ENCODE measurements at regions not wholly inside any gene's neighbourhood (a gene's known extent, or its start where the extent isn't known, plus 50 kb on each side); places are given as distances from the start of the nearest gene placed in this dataset.

DNA sequence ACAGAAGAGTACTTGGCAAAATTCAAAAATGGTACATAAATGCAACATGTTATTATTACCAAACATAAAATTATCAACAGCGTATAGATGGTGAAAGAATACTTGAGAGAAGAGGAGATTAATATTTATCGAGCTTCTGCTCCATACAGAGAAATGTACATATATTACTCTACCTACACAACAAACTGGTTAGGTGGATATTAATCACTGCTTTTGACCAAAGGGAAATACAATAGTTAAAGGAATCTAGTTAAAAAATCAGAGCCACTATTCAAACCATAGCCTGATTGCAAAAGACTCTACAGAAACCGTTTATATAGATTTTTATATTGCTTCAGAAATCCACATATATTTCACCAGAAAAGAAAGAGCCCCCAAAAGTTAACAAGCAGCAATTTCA lies 379.3 kb upstream of the PRMT6 start:
- no peaks in the 10 kb centered on the region for H3K79me1 ChIP-seq (replicated peaks; ENCODE audit: low read length, poor library complexity, severe bottlenecking)
- H3K4me2 ChIP-seq (ENCODE audit: low read length, poor library complexity, severe bottlenecking), result no peak overlapping the region
- no peak overlapping the region for H2BK12ac ChIP-seq (ENCODE audit: low read length in 2 of 2)
- no peak overlapping the region for H2AK5ac ChIP-seq (ENCODE audit: low read length, severe bottlenecking)
- no peak overlapping the region for H2AFZ ChIP-seq (ENCODE audit: low read depth, low read length)
- H4K8ac ChIP-seq (ENCODE audit: low read length), result no peak overlapping the region
- no peak overlapping the region for H2BK5ac ChIP-seq (ENCODE audit: low read depth, low read length, poor library complexity, severe bottlenecking)
- H3K27me3 ChIP-seq (ENCODE audit: control insufficient read depth in 1 of 2, insufficient read depth in 1 of 2, low read length in 2 of 2), result no peaks in the 10 kb centered on the region
- no peak overlapping the region for H3K18ac ChIP-seq (ENCODE audit: low read depth in 1 of 2, low read length in 2 of 2)
- no peaks in the 10 kb centered on the region for H3K4me1 ChIP-seq (ENCODE audit: control insufficient read depth, insufficient read depth, low read depth, low read length)
- no peak overlapping the region for H3K27ac ChIP-seq (ENCODE audit: low read length, poor library complexity, severe bottlenecking)
- no peak overlapping the region for H2BK15ac ChIP-seq (ENCODE audit: low read depth, poor library complexity, severe bottlenecking)
- no peak overlapping the region for H3K4me3 ChIP-seq (ENCODE audit: insufficient read depth in 1 of 2, low read depth in 1 of 2, low read length in 2 of 2)
- H3K9me3 ChIP-seq (ENCODE audit: control insufficient read depth, low read length), result no peaks in the 10 kb centered on the region
- no peak overlapping the region for H3K9ac ChIP-seq (ENCODE audit: low read length)
- H3K14ac ChIP-seq (ENCODE audit: low read length in 2 of 2), result no peak overlapping the region
- no peak overlapping the region for H2BK120ac ChIP-seq (ENCODE audit: low read depth, low read length)
- no peak overlapping the region for H3K4ac ChIP-seq (ENCODE audit: low read depth in 1 of 2, low read length in 2 of 2)
- H3K36me3 ChIP-seq (ENCODE audit: control insufficient read depth in 1 of 2, insufficient read depth in 2 of 2, low read depth in 1 of 2, low read length in 2 of 2), result no peaks in the 10 kb centered on the region
- H4K91ac ChIP-seq (ENCODE audit: low read length), result no peak overlapping the region
- 36% methylated on average over 1 of the region's 3 CpGs for WGBS
- no peak overlapping the region for H3K23ac ChIP-seq (ENCODE audit: low read length in 2 of 2)
- no peak for DNase-seq

DNA sequence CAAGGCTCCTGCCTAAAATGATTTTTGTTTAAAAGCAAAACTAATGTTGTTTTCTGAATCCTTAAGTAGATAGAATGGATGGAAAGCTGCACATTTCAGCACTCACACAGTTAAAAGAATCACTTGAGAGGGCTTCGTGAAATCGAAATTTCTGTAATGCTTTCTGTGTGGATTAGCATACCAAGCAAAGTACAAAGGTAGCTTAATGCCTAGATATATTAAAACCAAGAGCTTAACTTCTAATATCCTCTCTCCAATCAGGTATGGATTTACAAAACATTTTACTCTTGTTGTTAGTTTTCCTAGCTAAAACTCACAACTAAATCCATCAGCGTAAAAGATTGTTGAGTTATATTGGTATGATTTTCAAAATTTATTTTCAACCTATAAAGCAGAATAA lies 378.8 kb upstream of the PRMT6 start:
- H4K91ac ChIP-seq (ENCODE audit: low read length), result no peak overlapping the region
- H2AFZ ChIP-seq (ENCODE audit: low read depth, low read length), result no peak overlapping the region
- H3K14ac ChIP-seq (ENCODE audit: low read length in 2 of 2), result no peak overlapping the region
- no peak for DNase-seq
- H2BK12ac ChIP-seq (ENCODE audit: low read length in 2 of 2), result no peak overlapping the region
- WGBS, result no CpG with 5 or more reads among the region's 3 CpGs
- no peaks in the 10 kb centered on the region for H3K79me1 ChIP-seq (replicated peaks; ENCODE audit: low read length, poor library complexity, severe bottlenecking)
- H2BK5ac ChIP-seq (ENCODE audit: low read depth, low read length, poor library complexity, severe bottlenecking), result no peak overlapping the region
- no peaks in the 10 kb centered on the region for H3K36me3 ChIP-seq (ENCODE audit: control insufficient read depth in 1 of 2, insufficient read depth in 2 of 2, low read depth in 1 of 2, low read length in 2 of 2)
- no peak overlapping the region for H4K8ac ChIP-seq (ENCODE audit: low read length)
- H2BK15ac ChIP-seq (ENCODE audit: low read depth, poor library complexity, severe bottlenecking), result no peak overlapping the region
- no peak overlapping the region for H3K23ac ChIP-seq (ENCODE audit: low read length in 2 of 2)
- no peak overlapping the region for H3K4ac ChIP-seq (ENCODE audit: low read depth in 1 of 2, low read length in 2 of 2)
- no peaks in the 10 kb centered on the region for H3K27me3 ChIP-seq (ENCODE audit: control insufficient read depth in 1 of 2, insufficient read depth in 1 of 2, low read length in 2 of 2)
- no peak overlapping the region for H3K4me2 ChIP-seq (ENCODE audit: low read length, poor library complexity, severe bottlenecking)
- H3K9ac ChIP-seq (ENCODE audit: low read length), result no peak overlapping the region
- no peaks in the 10 kb centered on the region for H3K9me3 ChIP-seq (ENCODE audit: control insufficient read depth, low read length)
- H3K4me1 ChIP-seq (ENCODE audit: control insufficient read depth, insufficient read depth, low read depth, low read length), result no peaks in the 10 kb centered on the region
- H3K18ac ChIP-seq (ENCODE audit: low read depth in 1 of 2, low read length in 2 of 2), result no peak overlapping the region
- no peak overlapping the region for H3K27ac ChIP-seq (ENCODE audit: low read length, poor library complexity, severe bottlenecking)
- no peak overlapping the region for H2BK120ac ChIP-seq (ENCODE audit: low read depth, low read length)
- no peak overlapping the region for H2AK5ac ChIP-seq (ENCODE audit: low read length, severe bottlenecking)
- H3K4me3 ChIP-seq (ENCODE audit: insufficient read depth in 1 of 2, low read depth in 1 of 2, low read length in 2 of 2), result no peak overlapping the region

DNA sequence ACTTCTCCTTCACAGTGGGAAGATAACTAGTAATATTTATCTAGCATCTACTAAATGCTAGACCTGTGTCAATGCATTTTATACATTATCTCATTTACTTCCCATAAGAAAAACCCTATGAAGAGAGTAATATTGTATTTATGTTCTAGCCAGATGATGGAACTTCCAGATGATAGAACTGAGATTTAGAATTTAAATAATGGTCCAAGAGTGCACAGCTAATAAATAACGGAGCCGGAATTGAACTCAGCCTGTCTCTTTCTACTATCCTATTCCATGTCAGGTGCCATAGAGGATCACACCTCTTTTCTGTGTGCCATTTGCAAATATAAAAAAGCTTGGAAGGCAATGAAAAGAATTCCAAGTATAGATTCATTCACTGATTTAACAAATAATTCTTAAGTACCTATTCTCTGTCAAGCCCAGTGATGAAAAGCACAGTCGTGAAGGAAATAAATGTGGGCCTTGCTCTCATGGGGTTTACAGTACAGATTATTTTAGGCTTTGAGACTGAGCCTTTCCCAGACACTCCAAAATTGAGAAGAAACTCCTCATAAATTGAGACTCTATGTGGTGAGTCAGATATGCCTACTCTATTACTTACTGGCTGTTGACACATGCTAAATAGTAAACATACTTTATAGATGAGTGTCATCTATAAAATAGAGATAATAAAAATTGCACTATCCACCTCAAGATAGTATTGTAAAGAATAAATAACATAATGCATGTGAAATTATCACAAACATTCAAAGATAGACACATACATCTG lies 378.0 kb upstream of the PRMT6 start:
- no peaks in the 10 kb centered on the region for H3K9me3 ChIP-seq (ENCODE audit: control insufficient read depth, low read length)
- no peak overlapping the region for H2BK12ac ChIP-seq (ENCODE audit: low read length in 2 of 2)
- no peak overlapping the region for H2AK5ac ChIP-seq (ENCODE audit: low read length, severe bottlenecking)
- no peak for DNase-seq
- H4K91ac ChIP-seq (ENCODE audit: low read length), result no peak overlapping the region
- no peak overlapping the region for H2AFZ ChIP-seq (ENCODE audit: low read depth, low read length)
- H4K8ac ChIP-seq (ENCODE audit: low read length), result no peak overlapping the region
- no peaks in the 10 kb centered on the region for H3K36me3 ChIP-seq (ENCODE audit: control insufficient read depth in 1 of 2, insufficient read depth in 2 of 2, low read depth in 1 of 2, low read length in 2 of 2)
- H3K4me3 ChIP-seq (ENCODE audit: insufficient read depth in 1 of 2, low read depth in 1 of 2, low read length in 2 of 2), result no peak overlapping the region
- no peaks in the 10 kb centered on the region for H3K27me3 ChIP-seq (ENCODE audit: control insufficient read depth in 1 of 2, insufficient read depth in 1 of 2, low read length in 2 of 2)
- H3K79me1 ChIP-seq (replicated peaks; ENCODE audit: low read length, poor library complexity, severe bottlenecking), result no peaks in the 10 kb centered on the region
- no peak overlapping the region for H3K4ac ChIP-seq (ENCODE audit: low read depth in 1 of 2, low read length in 2 of 2)
- no peak overlapping the region for H3K18ac ChIP-seq (ENCODE audit: low read depth in 1 of 2, low read length in 2 of 2)
- no peaks in the 10 kb centered on the region for H3K4me1 ChIP-seq (ENCODE audit: control insufficient read depth, insufficient read depth, low read depth, low read length)
- no peak overlapping the region for H3K9ac ChIP-seq (ENCODE audit: low read length)
- H3K14ac ChIP-seq (ENCODE audit: low read length in 2 of 2), result no peak overlapping the region
- H3K27ac ChIP-seq (ENCODE audit: low read length, poor library complexity, severe bottlenecking), result no peak overlapping the region
- WGBS, result 89% methylated on average over 2 of the region's 3 CpGs
- no peak overlapping the region for H3K23ac ChIP-seq (ENCODE audit: low read length in 2 of 2)
- no peak overlapping the region for H2BK120ac ChIP-seq (ENCODE audit: low read depth, low read length)
- H2BK5ac ChIP-seq (ENCODE audit: low read depth, low read length, poor library complexity, severe bottlenecking), result no peak overlapping the region
- H3K4me2 ChIP-seq (ENCODE audit: low read length, poor library complexity, severe bottlenecking), result no peak overlapping the region
- H2BK15ac ChIP-seq (ENCODE audit: low read depth, poor library complexity, severe bottlenecking), result no peak overlapping the region

DNA sequence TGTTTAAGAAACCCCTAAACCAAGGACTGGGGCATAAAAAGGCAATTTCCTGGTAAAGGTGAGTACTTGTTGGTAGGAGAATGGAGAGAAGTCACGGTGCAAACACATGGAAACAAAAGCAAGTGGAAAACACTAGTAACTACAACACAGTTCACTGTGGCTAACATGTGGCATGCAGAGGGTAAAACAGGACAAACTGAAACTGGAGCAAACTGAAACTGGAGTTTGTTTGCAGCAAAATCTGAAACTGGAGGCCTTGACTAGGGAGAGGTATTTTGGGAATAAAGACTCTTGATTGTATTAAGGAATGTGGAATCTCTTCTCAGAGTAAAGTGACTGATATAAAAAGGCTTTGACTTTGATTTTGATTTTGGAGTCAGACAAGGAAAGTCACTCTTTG lies 376.3 kb upstream of the PRMT6 start:
- no peak overlapping the region for H3K23ac ChIP-seq (ENCODE audit: low read length in 2 of 2)
- H3K4ac ChIP-seq (ENCODE audit: low read depth in 1 of 2, low read length in 2 of 2), result no peak overlapping the region
- H2BK15ac ChIP-seq (ENCODE audit: low read depth, poor library complexity, severe bottlenecking), result no peak overlapping the region
- H4K8ac ChIP-seq (ENCODE audit: low read length), result no peak overlapping the region
- no peak overlapping the region for H4K91ac ChIP-seq (ENCODE audit: low read length)
- no peak overlapping the region for H3K18ac ChIP-seq (ENCODE audit: low read depth in 1 of 2, low read length in 2 of 2)
- no peaks in the 10 kb centered on the region for H3K36me3 ChIP-seq (ENCODE audit: control insufficient read depth in 1 of 2, insufficient read depth in 2 of 2, low read depth in 1 of 2, low read length in 2 of 2)
- no peak overlapping the region for H3K9ac ChIP-seq (ENCODE audit: low read length)
- H2AK5ac ChIP-seq (ENCODE audit: low read length, severe bottlenecking), result no peak overlapping the region
- H3K79me1 ChIP-seq (replicated peaks; ENCODE audit: low read length, poor library complexity, severe bottlenecking), result no peaks in the 10 kb centered on the region
- no peak overlapping the region for H2BK12ac ChIP-seq (ENCODE audit: low read length in 2 of 2)
- H2BK120ac ChIP-seq (ENCODE audit: low read depth, low read length), result no peak overlapping the region
- H2AFZ ChIP-seq (ENCODE audit: low read depth, low read length), result no peak overlapping the region
- no peaks in the 10 kb centered on the region for H3K4me1 ChIP-seq (ENCODE audit: control insufficient read depth, insufficient read depth, low read depth, low read length)
- no peaks in the 10 kb centered on the region for H3K27me3 ChIP-seq (ENCODE audit: control insufficient read depth in 1 of 2, insufficient read depth in 1 of 2, low read length in 2 of 2)
- no peak overlapping the region for H3K14ac ChIP-seq (ENCODE audit: low read length in 2 of 2)
- H3K4me3 ChIP-seq (ENCODE audit: insufficient read depth in 1 of 2, low read depth in 1 of 2, low read length in 2 of 2), result peak overlapping the region in 1 of 2 experiments; percentile 6
- no peaks in the 10 kb centered on the region for H3K9me3 ChIP-seq (ENCODE audit: control insufficient read depth, low read length)
- no peak overlapping the region for H2BK5ac ChIP-seq (ENCODE audit: low read depth, low read length, poor library complexity, severe bottlenecking)
- no peak overlapping the region for H3K27ac ChIP-seq (ENCODE audit: low read length, poor library complexity, severe bottlenecking)
- no peak overlapping the region for H3K4me2 ChIP-seq (ENCODE audit: low read length, poor library complexity, severe bottlenecking)
- 85% methylated on average over 1 of the region's 1 CpG for WGBS
- no peak for DNase-seq
